ENCODE measurements at regions not wholly inside any gene's neighbourhood (a gene's known extent, or its start where the extent isn't known, plus 50 kb on each side); places are given as distances from the start of the nearest gene placed in this dataset.

- Mint-ChIP-seq H3K27me3 (ENCODE audit: low read depth, unreplicated experiment) (no peaks in the 10 kb centered on the region), H3K9me3 (ENCODE audit: unreplicated experiment) (peaks cover 31% of the 10 kb centered on the region), H3K36me3 (ENCODE audit: low read depth, unreplicated experiment) (no peaks in the 10 kb centered on the region), H3K4me3 (ENCODE audit: unreplicated experiment) (no peak overlapping the region), H3K27ac (ENCODE audit: unreplicated experiment) (no peak overlapping the region), H3K4me1 (ENCODE audit: low read depth, unreplicated experiment) (no peaks in the 10 kb centered on the region)
- no peaks in the 10 kb centered on the region for H3K27me3 ChIP-seq (ENCODE audit: insufficient read depth, low read length)
- no peak overlapping the region for H2AFZ ChIP-seq (ENCODE audit: low read depth, low read length)
- no peak overlapping the region for H3K4me3 ChIP-seq (ENCODE audit: insufficient read depth, low read depth, low read length)
- DNase-seq (ENCODE audit: low read depth) (peak; percentile 6), FAIRE-seq (no peak)
- H4K20me1 ChIP-seq (ENCODE audit: insufficient read depth, low read length) = no peaks in the 10 kb centered on the region
- no peak overlapping the region for H3K9ac ChIP-seq (ENCODE audit: low read length)
- H3K79me2 ChIP-seq (ENCODE audit: insufficient read depth, low read length) = no peaks in the 10 kb centered on the region
- H3K36me3 ChIP-seq (ENCODE audit: insufficient read depth, low read length) = no peaks in the 10 kb centered on the region
- peaks cover 16% of the 10 kb centered on the region for H3K9me3 ChIP-seq (ENCODE audit: insufficient read depth, low read depth, low read length)
- H3K4me2 ChIP-seq (ENCODE audit: low read length) = no peak overlapping the region
- no peak overlapping the region for H3K27ac ChIP-seq (ENCODE audit: low read depth, low read length)
- TF ChIP-seq EZH2 (IDR thresholded peaks at IDR 0.05; ENCODE audit: insufficient read depth, low read length) (no peak), CTCF (IDR thresholded peaks at IDR 0.05; ENCODE audit: insufficient read depth, low read depth, low read length) (no peak)
- no peaks in the 10 kb centered on the region for H3K4me1 ChIP-seq (ENCODE audit: insufficient read depth, low read length)
Observed at GRCh38 chr11:38226684-38227083, 1628.6 kb upstream of the RAG2 start.

DNA sequence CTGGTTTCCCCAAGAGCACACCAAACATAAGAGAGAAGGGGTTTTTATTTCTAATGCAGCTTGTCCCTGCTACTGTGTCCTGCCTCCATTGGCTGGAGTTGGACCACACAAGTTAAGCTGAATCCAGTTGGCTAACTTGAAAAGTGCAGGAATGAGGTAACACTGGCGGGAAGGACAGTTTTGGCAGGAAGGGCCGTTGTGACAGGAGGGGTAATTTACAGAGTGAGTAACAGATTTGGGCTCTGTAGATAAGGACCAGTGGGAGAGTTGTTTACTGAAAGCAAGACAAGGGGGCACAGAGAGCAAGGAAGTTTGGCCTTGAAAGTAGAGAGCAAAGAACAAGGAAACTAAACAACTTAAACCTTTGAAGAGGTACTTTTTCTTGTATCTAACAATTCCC lies 1623.3 kb upstream of the RAG2 start:
- no peak overlapping the region for H3K9ac ChIP-seq (ENCODE audit: low read length)
- no peak overlapping the region for H2AFZ ChIP-seq (ENCODE audit: low read depth, low read length)
- FAIRE-seq = no peak
- H3K9me3 ChIP-seq (ENCODE audit: insufficient read depth, low read depth, low read length) = peaks cover 12% of the 10 kb centered on the region
- H3K27ac Mint-ChIP-seq (ENCODE audit: unreplicated experiment) = no peak overlapping the region
- no peak overlapping the region for H3K4me2 ChIP-seq (ENCODE audit: low read length)
- H3K4me1 ChIP-seq (ENCODE audit: insufficient read depth, low read length) = no peaks in the 10 kb centered on the region
- H3K4me3 Mint-ChIP-seq (ENCODE audit: unreplicated experiment) = no peak overlapping the region
- H3K27me3 Mint-ChIP-seq (ENCODE audit: low read depth, unreplicated experiment) = no peaks in the 10 kb centered on the region
- TF ChIP-seq EZH2 (IDR thresholded peaks at IDR 0.05; ENCODE audit: insufficient read depth, low read length) (no peak), CTCF (IDR thresholded peaks at IDR 0.05; ENCODE audit: insufficient read depth, low read depth, low read length) (no peak)
- DNase-seq (ENCODE audit: low read depth) = no peak
- no peak overlapping the region for H3K4me3 ChIP-seq (ENCODE audit: insufficient read depth, low read depth, low read length)
- no peaks in the 10 kb centered on the region for H3K36me3 Mint-ChIP-seq (ENCODE audit: low read depth, unreplicated experiment)
- no peaks in the 10 kb centered on the region for H3K4me1 Mint-ChIP-seq (ENCODE audit: low read depth, unreplicated experiment)
- H3K9me3 Mint-ChIP-seq (ENCODE audit: unreplicated experiment) = peaks cover 24% of the 10 kb centered on the region
- no peaks in the 10 kb centered on the region for H3K36me3 ChIP-seq (ENCODE audit: insufficient read depth, low read length)
- no peaks in the 10 kb centered on the region for H3K79me2 ChIP-seq (ENCODE audit: insufficient read depth, low read length)
- H3K27me3 ChIP-seq (ENCODE audit: insufficient read depth, low read length) = no peaks in the 10 kb centered on the region
- H3K27ac ChIP-seq (ENCODE audit: low read depth, low read length) = no peak overlapping the region
- no peaks in the 10 kb centered on the region for H4K20me1 ChIP-seq (ENCODE audit: insufficient read depth, low read length)

DNA sequence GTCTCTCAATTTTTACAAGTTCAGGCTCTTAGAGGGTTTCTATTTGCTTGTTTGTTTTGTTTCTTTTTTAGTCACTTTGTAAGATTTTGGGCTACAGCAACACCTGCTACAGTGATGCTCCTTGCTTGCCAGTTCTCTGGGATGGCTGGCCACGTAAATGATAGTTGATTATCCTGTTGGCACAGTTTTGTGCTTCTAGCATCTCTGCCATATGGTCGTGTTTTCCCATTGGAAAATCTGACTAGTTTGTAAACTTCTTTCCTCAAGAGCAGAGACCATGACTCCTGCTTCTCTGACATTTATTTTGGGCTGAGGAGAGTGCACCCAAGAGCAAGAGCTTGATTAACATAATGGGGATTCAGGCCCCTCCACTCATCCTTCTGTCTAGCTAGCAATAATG lies 1621.6 kb upstream of the RAG2 start:
- Histone ChIP-seq H2AFZ (ENCODE audit: low read depth, low read length) (no peak overlapping the region), H3K79me2 (ENCODE audit: insufficient read depth, low read length) (no peaks in the 10 kb centered on the region), H3K9ac (ENCODE audit: low read length) (no peak overlapping the region), H3K27ac (ENCODE audit: low read depth, low read length) (no peak overlapping the region), H3K27me3 (ENCODE audit: insufficient read depth, low read length) (no peaks in the 10 kb centered on the region), H3K36me3 (ENCODE audit: insufficient read depth, low read length) (no peaks in the 10 kb centered on the region), H3K9me3 (ENCODE audit: insufficient read depth, low read depth, low read length) (peaks cover 3% of the 10 kb centered on the region), H3K4me1 (ENCODE audit: insufficient read depth, low read length) (no peaks in the 10 kb centered on the region), H4K20me1 (ENCODE audit: insufficient read depth, low read length) (no peaks in the 10 kb centered on the region), H3K4me2 (ENCODE audit: low read length) (no peak overlapping the region), H3K4me3 (ENCODE audit: insufficient read depth, low read depth, low read length) (no peak overlapping the region)
- no peak overlapping the region for H3K27ac Mint-ChIP-seq (ENCODE audit: unreplicated experiment)
- H3K4me1 Mint-ChIP-seq (ENCODE audit: low read depth, unreplicated experiment) = no peaks in the 10 kb centered on the region
- no peak overlapping the region for H3K4me3 Mint-ChIP-seq (ENCODE audit: unreplicated experiment)
- FAIRE-seq = no peak
- H3K36me3 Mint-ChIP-seq (ENCODE audit: low read depth, unreplicated experiment) = no peaks in the 10 kb centered on the region
- no peak for DNase-seq (ENCODE audit: low read depth)
- no peaks in the 10 kb centered on the region for H3K27me3 Mint-ChIP-seq (ENCODE audit: low read depth, unreplicated experiment)
- no peak for TF ChIP-seq CTCF (IDR thresholded peaks at IDR 0.05; ENCODE audit: insufficient read depth, low read depth, low read length)
- no peak for TF ChIP-seq EZH2 (IDR thresholded peaks at IDR 0.05; ENCODE audit: insufficient read depth, low read length)
- H3K9me3 Mint-ChIP-seq (ENCODE audit: unreplicated experiment) = peaks cover 17% of the 10 kb centered on the region
